ENCODE measurements at regions not wholly inside any gene's neighbourhood (a gene's known extent, or its start where the extent isn't known, plus 50 kb on each side); places are given as distances from the start of the nearest gene placed in this dataset.

- peaks cover 5% of the 10 kb centered on the region; the same call in 1 of the 2 replicates for H3K36me3 Mint-ChIP-seq (ENCODE audit: low read depth)
- peaks cover 10% of the 10 kb centered on the region for H3K9me3 Mint-ChIP-seq
- DNase-seq, result no peak
- H3K27ac Mint-ChIP-seq, result no peak overlapping the region
- TF ChIP-seq CTCF (IDR thresholded peaks at IDR 0.05), result no peak
- no peaks in the 10 kb centered on the region; the same call in none of the 2 replicates for H3K27me3 Mint-ChIP-seq (ENCODE audit: insufficient read depth)
- H3K4me3 Mint-ChIP-seq, result no peak overlapping the region
- peaks cover 60% of the 10 kb centered on the region for H3K4me1 Mint-ChIP-seq (ENCODE audit: low read depth)
Observed at GRCh38 chr7:106419455-106420182, 134.8 kb upstream of the NAMPT start.

- Mint-ChIP-seq H3K27me3 (ENCODE audit: insufficient read depth) (no peaks in the 10 kb centered on the region; the same call in 1 of the 2 replicates), H3K4me1 (ENCODE audit: low read depth) (peaks cover 49% of the 10 kb centered on the region), H3K4me3 (no peak overlapping the region), H3K36me3 (ENCODE audit: low read depth) (peaks cover 5% of the 10 kb centered on the region; the same call in 1 of the 2 replicates), H3K27ac (no peak overlapping the region), H3K9me3 (peaks cover 10% of the 10 kb centered on the region)
- no peak for DNase-seq
- no peak for TF ChIP-seq CTCF (IDR thresholded peaks at IDR 0.05)
Observed at GRCh38 chr7:106418526-106418925, 133.7 kb upstream of the NAMPT start.

- no peak overlapping the region for H3K27ac Mint-ChIP-seq
- peaks cover 5% of the 10 kb centered on the region; the same call in 1 of the 2 replicates for H3K36me3 Mint-ChIP-seq (ENCODE audit: low read depth)
- peaks cover 49% of the 10 kb centered on the region for H3K4me1 Mint-ChIP-seq (ENCODE audit: low read depth)
- no peaks in the 10 kb centered on the region; the same call in 1 of the 2 replicates for H3K27me3 Mint-ChIP-seq (ENCODE audit: insufficient read depth)
- peaks cover 10% of the 10 kb centered on the region for H3K9me3 Mint-ChIP-seq
- DNase-seq, result no peak
- TF ChIP-seq CTCF (IDR thresholded peaks at IDR 0.05), result no peak
- H3K4me3 Mint-ChIP-seq, result no peak overlapping the region
Observed at GRCh38 chr7:106418094-106418493, 133.3 kb upstream of the NAMPT start.

GRCh38 chr7:106417273-106417902 is 132.6 kb upstream of the NAMPT start:
- Mint-ChIP-seq H3K27me3 (ENCODE audit: insufficient read depth) (no peaks in the 10 kb centered on the region; the same call in 1 of the 2 replicates), H3K9me3 (peaks cover 10% of the 10 kb centered on the region), H3K36me3 (ENCODE audit: low read depth) (peaks cover 5% of the 10 kb centered on the region; the same call in 1 of the 2 replicates), H3K4me1 (ENCODE audit: low read depth) (peaks cover 45% of the 10 kb centered on the region), H3K4me3 (no peak overlapping the region), H3K27ac (no peak overlapping the region)
- DNase-seq, result no peak
- TF ChIP-seq CTCF (IDR thresholded peaks at IDR 0.05), result no peak

GRCh38 chr7:106416430-106416829 is 131.6 kb upstream of the NAMPT start:
- Mint-ChIP-seq H3K4me3 (no peak overlapping the region), H3K9me3 (peaks cover 10% of the 10 kb centered on the region), H3K27ac (no peak overlapping the region), H3K36me3 (ENCODE audit: low read depth) (peaks cover 5% of the 10 kb centered on the region; the same call in 1 of the 2 replicates), H3K27me3 (ENCODE audit: insufficient read depth) (peaks cover 4% of the 10 kb centered on the region), H3K4me1 (ENCODE audit: low read depth) (peaks cover 35% of the 10 kb centered on the region)
- no peak for DNase-seq
- TF ChIP-seq CTCF (IDR thresholded peaks at IDR 0.05), result no peak

Data from HFFc6 (cell line).